GM18907 (cell line): ENCODE measurements at regions not wholly inside any gene's neighbourhood (a gene's known extent, or its start where the extent isn't known, plus 50 kb on each side); places are given as distances from the start of the nearest gene placed in this dataset.

ENCODE experiments used
- ATAC-seq: cut with Tn5 transposase; IDR thresholded peaks from one replicate; pipeline ENCODE4 v1.9.1; 2021; ENCODE audit warnings: mild to moderate bottlenecking, moderate library complexity; ENCODE audit not compliant: unreplicated experiment

- no peak for ATAC-seq
Observed at GRCh38 chr7:124515106-124515830, 250.3 kb downstream of the GPR37 start.

- no peak for ATAC-seq
Observed at GRCh38 chr7:124514471-124514870, 251.1 kb downstream of the GPR37 start.

- ATAC-seq: no peak
Observed at GRCh38 chr7:124497176-124497575, 268.4 kb downstream of the GPR37 start.

- ATAC-seq: no peak
Observed at GRCh38 chr7:124489925-124490324, 275.7 kb downstream of the GPR37 start.

GRCh38 chr7:124489082-124489819, 276.3 kb downstream of the GPR37 start:
- ATAC-seq: no peak

- ATAC-seq: no peak
Observed at GRCh38 chr7:124482229-124482628, 283.4 kb downstream of the GPR37 start.

- no peak for ATAC-seq
Observed at GRCh38 chr7:124480821-124481290, 284.7 kb downstream of the GPR37 start.

GRCh38 chr7:124480036-124480820, 285.4 kb downstream of the GPR37 start:
- ATAC-seq: no peak

GRCh38 chr7:124462249-124462648, 303.3 kb downstream of the GPR37 start:
- ATAC-seq: no peak

GRCh38 chr7:124460555-124460954, 305.0 kb downstream of the GPR37 start:
- ATAC-seq: no peak

GRCh38 chr7:124460056-124460450, 305.5 kb downstream of the GPR37 start:
- ATAC-seq: no peak

GRCh38 chr7:124459101-124460055, 306.2 kb downstream of the GPR37 start:
- ATAC-seq: no peak

- no peak for ATAC-seq
Observed at GRCh38 chr7:124457841-124458240, 307.8 kb downstream of the GPR37 start.

GRCh38 chr7:124456286-124456685, 309.3 kb downstream of the GPR37 start:
- ATAC-seq: no peak

GRCh38 chr7:124452186-124452585, 313.4 kb downstream of the GPR37 start:
- no peak for ATAC-seq

GRCh38 chr7:124449896-124450295, 315.7 kb downstream of the GPR37 start:
- no peak for ATAC-seq

GRCh38 chr7:124444696-124445480, 320.7 kb downstream of the GPR37 start:
- ATAC-seq: no peak

GRCh38 chr7:124443762-124444161, 321.8 kb downstream of the GPR37 start:
- no peak for ATAC-seq

- ATAC-seq: no peak
Observed at GRCh38 chr7:124440081-124440480, 325.5 kb downstream of the GPR37 start.
